ENCODE measurements at regions not wholly inside any gene's neighbourhood (a gene's known extent, or its start where the extent isn't known, plus 50 kb on each side); places are given as distances from the start of the nearest gene placed in this dataset.

DNA sequence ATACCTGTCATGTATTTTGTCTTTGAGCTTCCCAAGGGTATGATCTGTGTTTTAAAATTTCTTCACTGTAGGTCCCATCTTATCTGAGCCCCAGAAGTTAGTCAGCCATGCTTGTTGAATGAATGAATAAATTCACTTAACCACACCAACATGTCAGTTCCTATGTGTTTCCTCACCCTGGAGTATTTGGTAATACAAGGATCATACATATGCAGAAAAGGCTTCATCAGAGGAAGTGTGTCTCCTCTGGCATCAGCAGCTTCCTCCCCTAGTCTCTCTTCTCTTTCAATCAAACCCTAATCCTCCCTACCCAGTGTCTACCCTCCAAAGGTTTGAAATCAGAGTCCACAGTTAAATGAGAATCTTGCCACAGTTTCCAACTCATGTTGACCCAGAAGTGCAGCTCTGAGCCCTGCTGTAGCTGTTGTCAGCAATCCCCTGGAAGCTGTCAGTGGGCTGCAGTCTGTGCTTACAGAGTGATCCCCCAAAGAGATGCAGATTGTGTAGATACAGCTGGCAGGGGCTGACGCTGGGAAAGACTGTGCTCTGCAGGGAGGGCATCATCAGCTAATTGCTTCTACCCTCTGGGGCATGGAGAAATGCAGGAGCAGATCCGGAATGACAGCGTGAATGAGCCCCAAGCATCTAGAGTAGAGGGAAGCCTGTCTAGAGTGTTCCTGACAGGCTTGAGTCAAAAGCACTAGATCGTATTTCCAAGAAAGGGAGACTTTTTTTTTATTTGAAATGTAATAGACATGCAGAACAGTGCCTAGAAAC, 105.0 kb upstream of the WDR11 start:
- Histone ChIP-seq H4K20me1 (ENCODE audit: control insufficient read depth, extremely low read depth, insufficient read depth, low read length) (no peaks in the 10 kb centered on the region), H3K79me2 (ENCODE audit: control insufficient read depth, insufficient read depth, low read length) (no peaks in the 10 kb centered on the region), H3K4me3 (replicated peaks in 1 of 4; ENCODE audit: control extremely low read depth in 1 of 4, insufficient read depth in 1 of 4, low read depth in 3 of 4, low read length in 4 of 4) (no peak overlapping the region), H3K27me3 (ENCODE audit: control insufficient read depth, insufficient read depth, low read length) (no peaks in the 10 kb centered on the region), H3K36me3 (ENCODE audit: control insufficient read depth, insufficient read depth, low read length) (no peaks in the 10 kb centered on the region), H3K4me1 (ENCODE audit: control insufficient read depth, extremely low read depth, insufficient read depth, low read length) (no peaks in the 10 kb centered on the region), H3K9me3 (ENCODE audit: control insufficient read depth, insufficient read depth, low read depth, low read length) (no peaks in the 10 kb centered on the region), H2AFZ (ENCODE audit: low read length) (no peak overlapping the region), H3K9ac (ENCODE audit: insufficient read depth, low read length) (no peak overlapping the region), H3K27ac (ENCODE audit: insufficient read depth, low read length) (no peak overlapping the region), H3K4me2 (ENCODE audit: extremely low read depth, insufficient read depth, low read length) (no peak overlapping the region)
- no peak for TF ChIP-seq EZH2 (IDR thresholded peaks at IDR 0.05; ENCODE audit: low read length, missing control alignments)
- TF ChIP-seq, protein P1, sequence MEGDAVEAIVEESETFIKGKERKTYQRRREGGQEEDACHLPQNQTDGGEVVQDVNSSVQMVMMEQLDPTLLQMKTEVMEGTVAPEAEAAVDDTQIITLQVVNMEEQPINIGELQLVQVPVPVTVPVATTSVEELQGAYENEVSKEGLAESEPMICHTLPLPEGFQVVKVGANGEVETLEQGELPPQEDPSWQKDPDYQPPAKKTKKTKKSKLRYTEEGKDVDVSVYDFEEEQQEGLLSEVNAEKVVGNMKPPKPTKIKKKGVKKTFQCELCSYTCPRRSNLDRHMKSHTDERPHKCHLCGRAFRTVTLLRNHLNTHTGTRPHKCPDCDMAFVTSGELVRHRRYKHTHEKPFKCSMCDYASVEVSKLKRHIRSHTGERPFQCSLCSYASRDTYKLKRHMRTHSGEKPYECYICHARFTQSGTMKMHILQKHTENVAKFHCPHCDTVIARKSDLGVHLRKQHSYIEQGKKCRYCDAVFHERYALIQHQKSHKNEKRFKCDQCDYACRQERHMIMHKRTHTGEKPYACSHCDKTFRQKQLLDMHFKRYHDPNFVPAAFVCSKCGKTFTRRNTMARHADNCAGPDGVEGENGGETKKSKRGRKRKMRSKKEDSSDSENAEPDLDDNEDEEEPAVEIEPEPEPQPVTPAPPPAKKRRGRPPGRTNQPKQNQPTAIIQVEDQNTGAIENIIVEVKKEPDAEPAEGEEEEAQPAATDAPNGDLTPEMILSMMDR (conservative IDR thresholded peaks at IDR 0.05 in 1 of 2, IDR thresholded peaks at IDR 0.05 in 1 of 2; ENCODE audit: low read depth in 1 of 2, low read length in 2 of 2): no peak
- DNase-seq (ENCODE audit: low read depth in 2 of 2): no peak

DNA sequence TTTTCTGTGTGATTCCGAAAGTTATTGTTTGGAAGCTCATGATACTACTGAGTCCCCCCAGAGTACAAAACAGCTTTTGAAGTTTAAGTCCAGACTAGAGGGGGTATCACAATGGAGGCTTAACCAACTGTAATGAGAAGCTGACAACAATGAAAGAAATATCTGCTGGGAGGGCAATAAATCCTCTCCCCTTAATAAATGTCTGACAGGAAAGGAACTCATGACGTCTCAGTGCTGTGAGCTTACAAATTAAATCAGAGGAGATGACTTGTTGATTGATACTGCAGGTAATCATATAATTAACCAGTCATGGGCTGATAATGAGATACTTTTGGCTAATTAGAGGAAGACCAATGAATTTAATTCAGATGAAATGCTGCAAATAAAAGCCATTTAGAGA, 102.6 kb upstream of the WDR11 start:
- TF ChIP-seq, protein P1 (conservative IDR thresholded peaks at IDR 0.05 in 1 of 2, IDR thresholded peaks at IDR 0.05 in 1 of 2; ENCODE audit: low read depth in 1 of 2, low read length in 2 of 2): no peak
- TF ChIP-seq EZH2 (IDR thresholded peaks at IDR 0.05; ENCODE audit: low read length, missing control alignments): no peak
- H3K36me3 ChIP-seq (ENCODE audit: control insufficient read depth, insufficient read depth, low read length): no peaks in the 10 kb centered on the region
- H3K4me1 ChIP-seq (ENCODE audit: control insufficient read depth, extremely low read depth, insufficient read depth, low read length): no peaks in the 10 kb centered on the region
- no peaks in the 10 kb centered on the region for H3K79me2 ChIP-seq (ENCODE audit: control insufficient read depth, insufficient read depth, low read length)
- H3K27ac ChIP-seq (ENCODE audit: insufficient read depth, low read length): no peak overlapping the region
- no peak overlapping the region for H3K9ac ChIP-seq (ENCODE audit: insufficient read depth, low read length)
- H2AFZ ChIP-seq (ENCODE audit: low read length): no peak overlapping the region
- DNase-seq (ENCODE audit: low read depth in 2 of 2): no peak
- H3K9me3 ChIP-seq (ENCODE audit: control insufficient read depth, insufficient read depth, low read depth, low read length): no peaks in the 10 kb centered on the region
- no peak overlapping the region for H3K4me3 ChIP-seq (replicated peaks in 1 of 4; ENCODE audit: control extremely low read depth in 1 of 4, insufficient read depth in 1 of 4, low read depth in 3 of 4, low read length in 4 of 4)
- no peak overlapping the region for H3K4me2 ChIP-seq (ENCODE audit: extremely low read depth, insufficient read depth, low read length)
- no peaks in the 10 kb centered on the region for H4K20me1 ChIP-seq (ENCODE audit: control insufficient read depth, extremely low read depth, insufficient read depth, low read length)
- no peaks in the 10 kb centered on the region for H3K27me3 ChIP-seq (ENCODE audit: control insufficient read depth, insufficient read depth, low read length)

DNA sequence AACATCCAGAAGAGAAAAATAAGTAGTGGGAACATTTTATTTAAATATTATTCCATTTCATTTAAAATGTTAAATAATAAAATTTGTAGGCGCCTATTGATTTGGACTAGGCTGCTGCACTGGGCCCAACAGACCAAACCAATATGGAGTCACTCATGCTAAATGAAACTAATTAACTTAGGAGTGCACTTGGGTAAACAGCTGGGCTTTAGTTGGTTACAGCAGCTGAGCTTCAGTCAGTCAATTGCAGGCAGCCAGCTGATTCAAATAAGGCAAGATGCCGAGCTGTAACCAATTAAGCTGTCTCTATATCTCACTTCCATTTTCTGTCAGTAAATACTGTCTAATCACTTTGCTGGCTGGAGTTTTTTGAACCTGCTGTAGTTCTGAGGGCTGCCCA, 102.1 kb upstream of the WDR11 start:
- H2AFZ ChIP-seq (ENCODE audit: low read length): no peak overlapping the region
- H3K9ac ChIP-seq (ENCODE audit: insufficient read depth, low read length): no peak overlapping the region

More for the DNA sequence above, 102.1 kb upstream of the WDR11 start:
- Histone ChIP-seq H3K4me1 (ENCODE audit: control insufficient read depth, extremely low read depth, insufficient read depth, low read length) (no peaks in the 10 kb centered on the region), H3K27ac (ENCODE audit: insufficient read depth, low read length) (no peak overlapping the region), H3K9me3 (ENCODE audit: control insufficient read depth, insufficient read depth, low read depth, low read length) (no peaks in the 10 kb centered on the region), H3K79me2 (ENCODE audit: control insufficient read depth, insufficient read depth, low read length) (no peaks in the 10 kb centered on the region), H3K4me2 (ENCODE audit: extremely low read depth, insufficient read depth, low read length) (no peak overlapping the region), H4K20me1 (ENCODE audit: control insufficient read depth, extremely low read depth, insufficient read depth, low read length) (no peaks in the 10 kb centered on the region), H3K27me3 (ENCODE audit: control insufficient read depth, insufficient read depth, low read length) (no peaks in the 10 kb centered on the region), H3K4me3 (replicated peaks in 1 of 4; ENCODE audit: control extremely low read depth in 1 of 4, insufficient read depth in 1 of 4, low read depth in 3 of 4, low read length in 4 of 4) (no peak overlapping the region), H3K36me3 (ENCODE audit: control insufficient read depth, insufficient read depth, low read length) (no peaks in the 10 kb centered on the region)
- no peak for DNase-seq (ENCODE audit: low read depth in 2 of 2)
- no peak for TF ChIP-seq EZH2 (IDR thresholded peaks at IDR 0.05; ENCODE audit: low read length, missing control alignments)
- TF ChIP-seq, protein P1 (conservative IDR thresholded peaks at IDR 0.05 in 1 of 2, IDR thresholded peaks at IDR 0.05 in 1 of 2; ENCODE audit: low read depth in 1 of 2, low read length in 2 of 2): no peak

All from fibroblast of lung (primary cell).